ENCODE measurements at regions not wholly inside any gene's neighbourhood (a gene's known extent, or its start where the extent isn't known, plus 50 kb on each side); places are given as distances from the start of the nearest gene placed in this dataset.
"Not testable (repeated sequence)": the region's sequence is repeated elsewhere in the genome, so short reads cannot be mapped to it uniquely, and the experiment has no call there.

DNA sequence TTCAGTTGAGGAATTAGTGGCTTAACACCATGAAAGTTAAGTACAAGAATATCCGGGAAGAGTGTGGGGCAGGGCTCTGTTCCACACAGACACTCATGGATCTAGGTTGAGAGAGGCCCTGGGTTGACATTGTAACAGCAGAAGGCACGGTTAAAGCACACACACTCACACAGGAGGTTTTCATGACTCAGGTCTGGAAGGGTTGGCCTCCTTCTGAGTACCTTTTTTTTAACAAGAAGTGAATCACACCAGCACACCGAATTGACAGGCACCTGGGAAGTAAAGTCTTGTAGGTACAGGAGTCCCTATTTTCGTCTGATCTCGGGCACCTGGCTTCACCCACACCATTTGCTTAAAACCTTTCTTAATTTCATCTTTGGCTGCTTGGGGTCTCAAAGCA lies 509.4 kb upstream of the ADARB2 start:
- DNase-seq (ENCODE audit: low read depth): no peak

GRCh38 chr10:2245580-2245979 lies 508.3 kb upstream of the ADARB2 start:
- DNase-seq (ENCODE audit: low read depth): no peak

- DNase-seq (ENCODE audit: low read depth): no peak
Observed at GRCh38 chr10:2244471-2244870, 507.1 kb upstream of the ADARB2 start.

- no peak for DNase-seq (ENCODE audit: low read depth)
Observed at GRCh38 chr10:2236876-2237275, 499.6 kb upstream of the ADARB2 start.

DNA sequence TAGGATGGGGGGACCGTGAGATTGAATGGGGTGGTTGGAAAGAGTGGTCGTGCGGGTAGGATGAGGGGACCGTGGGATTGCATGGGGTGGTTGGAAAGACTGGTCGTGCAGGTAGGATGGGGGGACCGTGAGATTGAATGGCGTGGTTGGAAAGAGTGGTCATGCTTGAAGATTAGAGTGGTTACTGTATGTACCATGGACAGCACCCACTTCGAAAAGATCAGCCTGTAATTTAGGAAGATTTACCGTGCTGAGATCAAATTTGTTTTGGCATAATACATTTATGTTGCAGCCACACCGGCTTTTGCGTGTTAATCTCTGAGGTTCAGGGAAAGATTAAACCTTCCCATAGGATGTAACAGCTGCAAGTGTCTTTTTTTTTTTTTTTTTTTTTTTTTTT lies 495.2 kb upstream of the ADARB2 start:
- no peak for DNase-seq (ENCODE audit: low read depth)

GRCh38 chr10:2230478-2230877 lies 493.2 kb upstream of the ADARB2 start:
- no peak for DNase-seq (ENCODE audit: low read depth)

GRCh38 chr10:2228320-2228901 lies 491.1 kb upstream of the ADARB2 start:
- no peak for DNase-seq (ENCODE audit: low read depth)

- DNase-seq (ENCODE audit: low read depth): no peak
Observed at GRCh38 chr10:2225609-2226008, 488.3 kb upstream of the ADARB2 start.

- DNase-seq (ENCODE audit: low read depth): no peak
Observed at GRCh38 chr10:2223548-2224320, 486.4 kb upstream of the ADARB2 start.

GRCh38 chr10:2222631-2223030 lies 485.3 kb upstream of the ADARB2 start:
- DNase-seq (ENCODE audit: low read depth): no peak

GRCh38 chr10:2214805-2215204 lies 477.5 kb upstream of the ADARB2 start:
- no peak for DNase-seq (ENCODE audit: low read depth)

DNA sequence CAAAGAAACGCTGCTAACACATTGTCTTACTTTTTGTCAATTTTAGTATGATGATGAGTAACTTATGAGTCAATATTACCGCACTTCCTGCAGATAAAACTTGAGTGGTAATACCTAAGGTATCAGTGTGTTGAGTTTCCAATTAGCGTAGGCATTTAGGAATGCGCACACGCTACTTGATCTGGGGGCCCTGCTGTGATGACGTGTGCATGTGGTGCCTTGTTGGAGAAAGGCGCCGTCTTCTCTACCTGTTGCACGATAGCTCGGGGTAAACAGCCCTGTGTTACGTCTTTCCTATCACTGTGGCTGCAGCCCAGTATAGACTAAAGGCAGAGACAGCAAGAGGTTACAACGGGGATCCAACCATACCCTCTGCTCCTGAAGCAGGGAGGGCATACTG lies 476.8 kb upstream of the ADARB2 start:
- no peak for DNase-seq (ENCODE audit: low read depth)

GRCh38 chr10:2212244-2212834 lies 475.0 kb upstream of the ADARB2 start:
- DNase-seq (ENCODE audit: low read depth): no peak

DNA sequence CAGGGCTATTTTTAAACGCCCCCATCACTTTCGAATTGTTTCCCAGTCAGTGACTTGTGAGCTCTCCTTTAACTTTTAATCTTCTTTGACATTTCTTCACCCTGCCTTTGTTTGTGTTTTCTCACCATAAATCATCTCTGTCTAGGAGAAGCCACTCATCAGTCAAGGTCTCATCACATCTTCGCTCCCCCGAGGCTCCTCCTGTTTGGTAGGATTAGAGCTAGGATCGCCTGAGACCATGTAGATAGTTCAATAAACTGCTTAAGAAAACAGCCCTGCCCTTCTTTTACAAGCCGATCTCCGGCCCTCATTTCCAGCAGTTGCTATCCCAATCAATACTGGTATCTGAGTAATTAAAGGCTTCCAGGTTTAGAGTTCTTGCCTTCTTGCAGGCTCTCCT lies 472.8 kb upstream of the ADARB2 start:
- no peak for DNase-seq (ENCODE audit: low read depth)

DNA sequence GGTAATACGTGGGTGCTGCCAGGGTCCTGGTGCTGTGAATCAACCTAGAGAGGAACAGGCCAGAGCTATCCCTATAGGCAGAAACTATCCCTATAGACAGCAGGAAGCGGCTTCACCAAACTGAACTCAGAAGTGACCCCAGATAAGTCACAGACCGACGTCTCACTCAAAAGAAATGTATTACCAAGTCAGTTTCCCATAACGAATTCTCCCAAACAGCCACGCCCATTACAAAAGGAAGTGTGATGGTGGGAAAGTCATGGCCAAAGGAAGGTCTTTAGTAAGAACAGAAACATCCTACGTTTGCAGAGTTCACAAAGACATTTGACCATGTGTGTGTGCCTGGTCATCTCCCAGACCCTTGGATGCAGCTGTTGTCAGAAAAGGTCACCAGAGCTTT lies 470.8 kb upstream of the ADARB2 start:
- no peak for DNase-seq (ENCODE audit: low read depth)

GRCh38 chr10:2207246-2207922 lies 470.1 kb upstream of the ADARB2 start:
- no peak for DNase-seq (ENCODE audit: low read depth)

DNA sequence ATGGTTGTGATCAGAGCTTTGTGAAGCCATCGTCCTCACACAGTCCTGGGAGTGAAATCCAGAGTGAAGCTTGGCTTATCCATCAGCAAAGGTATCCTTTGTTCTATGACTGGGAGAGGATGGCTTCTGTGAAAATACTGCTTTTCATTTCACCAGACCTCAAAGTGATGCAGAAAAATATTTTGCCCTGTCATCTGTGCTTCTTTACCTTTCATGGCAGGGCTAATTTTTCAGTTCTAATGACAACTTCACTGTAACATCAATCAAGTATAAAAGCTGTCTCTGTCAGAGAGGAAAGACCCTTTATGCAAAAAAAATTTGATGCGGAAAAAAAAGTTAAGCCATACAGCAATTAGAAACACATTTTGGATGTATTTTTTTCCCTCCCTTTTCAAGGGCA lies 468.1 kb upstream of the ADARB2 start:
- no peak for DNase-seq (ENCODE audit: low read depth)

DNA sequence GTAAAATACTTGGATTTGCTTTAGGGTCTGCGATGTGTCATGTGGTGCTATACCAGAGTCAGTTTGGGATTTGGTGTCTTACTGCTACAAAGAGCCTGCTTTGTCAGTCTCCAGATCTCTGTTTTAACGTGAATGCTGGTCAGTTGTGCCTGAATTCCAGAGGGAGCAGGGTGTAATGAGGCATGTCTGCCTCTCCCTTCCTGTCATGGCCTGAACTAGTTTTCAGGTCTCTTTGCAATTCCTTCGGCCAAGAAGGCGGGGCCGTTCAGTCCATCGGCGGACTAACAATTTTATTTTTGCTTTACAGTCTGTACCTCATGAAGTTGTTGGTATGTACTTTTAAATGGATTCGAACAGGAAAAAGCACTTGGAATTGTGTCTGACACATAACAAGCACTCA lies 465.1 kb upstream of the ADARB2 start:
- DNase-seq (ENCODE audit: low read depth): no peak

- DNase-seq (ENCODE audit: low read depth): no peak
Observed at GRCh38 chr10:2201534-2202099, 464.3 kb upstream of the ADARB2 start.

- DNase-seq (ENCODE audit: low read depth): no peak
Observed at GRCh38 chr10:2197663-2198062, 460.3 kb upstream of the ADARB2 start.

GRCh38 chr10:2196272-2196671 lies 458.9 kb upstream of the ADARB2 start:
- no peak for DNase-seq (ENCODE audit: low read depth)

DNA sequence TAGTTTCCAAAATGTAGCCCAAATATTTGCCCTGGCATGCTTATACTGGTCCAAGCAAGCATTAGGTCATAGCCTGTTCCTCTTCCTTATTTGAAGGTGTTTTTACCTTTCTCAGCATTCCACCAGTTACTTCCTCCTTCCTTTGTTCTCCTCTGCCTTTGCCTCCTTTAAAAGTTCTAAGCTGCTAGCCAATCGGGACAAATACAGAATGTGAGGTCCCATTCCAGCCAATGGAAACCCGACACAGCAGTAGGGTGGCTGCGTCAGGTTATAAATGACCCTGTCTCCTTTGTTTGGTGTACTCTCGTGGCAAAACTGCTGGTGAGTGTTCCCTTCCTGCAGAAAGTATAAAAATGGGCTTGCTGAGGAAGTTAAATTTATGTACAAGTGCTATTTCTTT lies 452.0 kb upstream of the ADARB2 start:
- DNase-seq (ENCODE audit: low read depth): not testable (repeated sequence)

DNA sequence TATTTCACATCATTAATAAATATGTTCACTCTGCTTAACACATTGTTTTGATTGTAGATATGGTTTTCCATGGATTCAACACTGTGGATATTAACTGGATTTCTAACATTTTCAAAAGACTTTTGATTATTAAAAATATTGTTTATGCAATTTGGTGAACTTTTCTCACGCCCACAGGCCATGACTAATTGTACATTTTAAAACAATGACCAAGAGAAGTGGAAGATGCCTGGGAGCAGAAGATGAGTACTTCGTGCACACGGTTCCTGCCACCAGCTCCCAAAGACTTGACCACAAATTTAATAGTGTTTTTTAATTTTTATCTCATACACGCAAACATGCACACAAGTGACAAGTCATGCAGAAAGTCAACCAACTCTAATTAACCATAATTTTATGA lies 451.0 kb upstream of the ADARB2 start:
- no peak for DNase-seq (ENCODE audit: low read depth)
